Pons (tissue), 1 donor: ENCODE measurements at regions not wholly inside any gene's neighbourhood (a gene's known extent, or its start where the extent isn't known, plus 50 kb on each side); places are given as distances from the start of the nearest gene placed in this dataset.
A peak's percentile ranks its signal among the peaks of the same experiment; 100 is the strongest.
"Not testable (repeated sequence)": the region's sequence is repeated elsewhere in the genome, so short reads cannot be mapped to it uniquely, and the experiment has no call there.

Source experiments
- DNase-seq: peaks from one replicate; pipeline ENCODE4 v3.0.0-alpha.2; 2016; ENCODE audit warnings: low spot score

- no peak for DNase-seq
Observed at GRCh38 chr1:79950511-79950910, 944.0 kb upstream of the ADGRL4 start.

GRCh38 chr1:79945391-79945790 is 938.9 kb upstream of the ADGRL4 start:
- DNase-seq: no peak

- DNase-seq: no peak
Observed at GRCh38 chr1:79929356-79929755, 922.8 kb upstream of the ADGRL4 start.

GRCh38 chr1:79928901-79929300 is 922.4 kb upstream of the ADGRL4 start:
- no peak for DNase-seq

GRCh38 chr1:79920960-79921669 is 914.6 kb upstream of the ADGRL4 start:
- no peak for DNase-seq

GRCh38 chr1:79914896-79915295 is 908.4 kb upstream of the ADGRL4 start:
- DNase-seq: no peak

- DNase-seq: no peak
Observed at GRCh38 chr1:79912813-79913212, 906.3 kb upstream of the ADGRL4 start.

GRCh38 chr1:79903321-79903720 is 896.8 kb upstream of the ADGRL4 start:
- no peak for DNase-seq

GRCh38 chr1:79902418-79902817 is 895.9 kb upstream of the ADGRL4 start:
- DNase-seq: no peak

- DNase-seq: no peak
Observed at GRCh38 chr1:79899914-79900313, 893.4 kb upstream of the ADGRL4 start.

GRCh38 chr1:79896140-79896539 is 889.6 kb upstream of the ADGRL4 start:
- no peak for DNase-seq

- no peak for DNase-seq
Observed at GRCh38 chr1:79895573-79895972, 889.0 kb upstream of the ADGRL4 start.

- DNase-seq: not testable (repeated sequence)
Observed at GRCh38 chr1:79894129-79894528, 887.6 kb upstream of the ADGRL4 start.

- DNase-seq: no peak
Observed at GRCh38 chr1:79887059-79887458, 880.5 kb upstream of the ADGRL4 start.

GRCh38 chr1:79885101-79885500 is 878.6 kb upstream of the ADGRL4 start:
- no peak for DNase-seq

- DNase-seq: no peak
Observed at GRCh38 chr1:79877086-79877485, 870.6 kb upstream of the ADGRL4 start.

GRCh38 chr1:79875187-79875586 is 868.7 kb upstream of the ADGRL4 start:
- DNase-seq: no peak

GRCh38 chr1:79874289-79874688 is 867.8 kb upstream of the ADGRL4 start:
- DNase-seq: no peak

GRCh38 chr1:79859212-79859948 is 852.9 kb upstream of the ADGRL4 start:
- no peak for DNase-seq

- no peak for DNase-seq
Observed at GRCh38 chr1:79852004-79852403, 845.5 kb upstream of the ADGRL4 start.

GRCh38 chr1:79849388-79849787 is 842.9 kb upstream of the ADGRL4 start:
- DNase-seq: no peak

- DNase-seq: peak; percentile 7
Observed at GRCh38 chr1:79848316-79848715, 841.8 kb upstream of the ADGRL4 start.

- DNase-seq: no peak
Observed at GRCh38 chr1:79847700-79848099, 841.2 kb upstream of the ADGRL4 start.

GRCh38 chr1:79845936-79846335 is 839.4 kb upstream of the ADGRL4 start:
- no peak for DNase-seq
